ENCODE measurements at regions not wholly inside any gene's neighbourhood (a gene's known extent, or its start where the extent isn't known, plus 50 kb on each side); places are given as distances from the start of the nearest gene placed in this dataset.
"Not testable (repeated sequence)": the region's sequence is repeated elsewhere in the genome, so short reads cannot be mapped to it uniquely, and the experiment has no call there.

DNA sequence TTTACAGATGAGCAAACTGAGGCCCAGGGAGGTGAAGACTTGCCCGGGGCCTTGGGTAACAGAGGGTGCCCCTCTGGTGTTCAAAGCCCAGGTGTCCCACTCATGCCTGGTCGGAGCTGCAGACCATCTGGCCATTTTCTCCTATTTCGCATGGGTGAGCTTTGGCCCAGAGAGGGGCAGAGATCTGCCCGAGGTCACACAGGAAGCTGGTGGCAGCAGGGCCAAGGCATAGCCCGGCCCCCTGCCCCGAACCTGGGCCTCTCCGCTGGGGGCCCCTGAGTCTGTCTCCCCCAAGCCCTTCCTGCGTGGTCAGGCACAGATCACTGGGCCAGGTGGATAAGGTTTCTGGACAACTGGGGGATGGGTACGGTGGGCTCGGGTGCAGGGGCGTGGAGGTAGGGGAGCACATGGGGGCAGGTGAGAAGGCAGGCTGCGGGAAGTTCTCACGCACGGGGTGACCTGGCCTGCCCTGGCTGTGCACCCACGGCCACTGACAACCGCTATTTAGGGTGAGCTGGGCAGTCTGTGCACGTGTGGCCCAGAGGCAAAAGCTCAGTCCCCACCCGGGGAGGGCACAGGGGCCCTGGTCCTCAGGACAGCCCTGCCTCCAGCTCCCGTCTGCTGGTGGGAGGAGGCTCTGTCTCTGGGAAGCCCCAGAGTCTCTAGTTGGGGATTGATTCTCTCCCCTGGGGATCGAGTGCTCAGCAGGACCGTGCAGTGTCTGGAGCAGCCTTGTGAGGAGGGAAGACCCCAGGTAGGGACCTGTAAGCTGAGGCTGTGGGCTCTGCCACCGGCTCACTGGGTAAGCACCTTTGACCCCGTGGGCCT is 68.6 kb downstream of the UNCX start:
- Histone ChIP-seq H2AFZ (ENCODE audit: low read length) (no peak overlapping the region), H3K27me3 (replicated peaks; ENCODE audit: insufficient read depth, low read length) (peaks cover 71% of the 10 kb centered on the region), H4K20me1 (ENCODE audit: insufficient read depth, low read length) (no peaks in the 10 kb centered on the region), H3K9me3 (replicated peaks; ENCODE audit: insufficient read depth, low read length) (no peaks in the 10 kb centered on the region), H3K36me3 (replicated peaks; ENCODE audit: insufficient read depth, low read length) (no peaks in the 10 kb centered on the region), H3K9me2 (replicated peaks; ENCODE audit: insufficient read depth, low read length) (no peaks in the 10 kb centered on the region), H3K4me2 (ENCODE audit: low read depth, low read length) (no peak overlapping the region), H3K79me2 (ENCODE audit: low read length) (no peaks in the 10 kb centered on the region), H3K4me1 (ENCODE audit: low read length) (no peaks in the 10 kb centered on the region), H3K4me3 (ENCODE audit: low read length) (no peak overlapping the region), H3K9ac (ENCODE audit: low read length) (no peak overlapping the region), H3K27ac (ENCODE audit: low read length) (no peak overlapping the region), H3F3A (ENCODE audit: insufficient read depth, low read length) (no peaks in the 10 kb centered on the region)
- TF ChIP-seq, protein P1, sequence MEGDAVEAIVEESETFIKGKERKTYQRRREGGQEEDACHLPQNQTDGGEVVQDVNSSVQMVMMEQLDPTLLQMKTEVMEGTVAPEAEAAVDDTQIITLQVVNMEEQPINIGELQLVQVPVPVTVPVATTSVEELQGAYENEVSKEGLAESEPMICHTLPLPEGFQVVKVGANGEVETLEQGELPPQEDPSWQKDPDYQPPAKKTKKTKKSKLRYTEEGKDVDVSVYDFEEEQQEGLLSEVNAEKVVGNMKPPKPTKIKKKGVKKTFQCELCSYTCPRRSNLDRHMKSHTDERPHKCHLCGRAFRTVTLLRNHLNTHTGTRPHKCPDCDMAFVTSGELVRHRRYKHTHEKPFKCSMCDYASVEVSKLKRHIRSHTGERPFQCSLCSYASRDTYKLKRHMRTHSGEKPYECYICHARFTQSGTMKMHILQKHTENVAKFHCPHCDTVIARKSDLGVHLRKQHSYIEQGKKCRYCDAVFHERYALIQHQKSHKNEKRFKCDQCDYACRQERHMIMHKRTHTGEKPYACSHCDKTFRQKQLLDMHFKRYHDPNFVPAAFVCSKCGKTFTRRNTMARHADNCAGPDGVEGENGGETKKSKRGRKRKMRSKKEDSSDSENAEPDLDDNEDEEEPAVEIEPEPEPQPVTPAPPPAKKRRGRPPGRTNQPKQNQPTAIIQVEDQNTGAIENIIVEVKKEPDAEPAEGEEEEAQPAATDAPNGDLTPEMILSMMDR (IDR thresholded peaks at IDR 0.05; ENCODE audit: low read length) = no peak
- TF ChIP-seq EZH2 (optimal IDR thresholded peaks at IDR 0.05; ENCODE audit: low read depth, low read length) (no peak), EZH2phosphoT487 (IDR thresholded peaks at IDR 0.05; ENCODE audit: low read length) (no peak)
- no peak for DNase-seq

DNA sequence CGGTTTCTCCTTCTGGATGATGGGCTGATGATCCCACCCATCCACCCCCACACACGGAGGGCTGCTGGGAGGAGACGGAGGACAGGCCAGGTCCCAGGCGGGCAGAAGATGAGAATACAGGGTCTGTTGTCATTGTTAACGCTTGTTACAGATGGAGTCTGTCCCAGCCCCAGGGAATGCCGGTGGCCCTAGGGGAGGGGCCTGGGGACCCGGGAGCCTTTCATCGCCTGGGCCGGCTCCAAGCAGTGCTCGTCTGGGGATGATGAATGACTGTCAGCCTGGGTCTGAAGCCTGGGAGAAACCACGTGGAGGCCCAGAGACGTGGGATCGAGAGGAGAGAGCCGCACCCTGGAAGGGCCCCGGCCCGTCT is 69.2 kb downstream of the UNCX start:
- Histone ChIP-seq H3K27ac (ENCODE audit: low read length) (no peak overlapping the region), H3K9me3 (replicated peaks; ENCODE audit: insufficient read depth, low read length) (no peaks in the 10 kb centered on the region), H3K9me2 (replicated peaks; ENCODE audit: insufficient read depth, low read length) (no peaks in the 10 kb centered on the region), H3K79me2 (ENCODE audit: low read length) (no peaks in the 10 kb centered on the region), H2AFZ (ENCODE audit: low read length) (no peak overlapping the region), H4K20me1 (ENCODE audit: insufficient read depth, low read length) (no peaks in the 10 kb centered on the region), H3K27me3 (replicated peaks; ENCODE audit: insufficient read depth, low read length) (peaks cover 66% of the 10 kb centered on the region), H3K4me2 (ENCODE audit: low read depth, low read length) (no peak overlapping the region), H3F3A (ENCODE audit: insufficient read depth, low read length) (no peaks in the 10 kb centered on the region), H3K9ac (ENCODE audit: low read length) (no peak overlapping the region), H3K4me3 (ENCODE audit: low read length) (no peak overlapping the region), H3K36me3 (replicated peaks; ENCODE audit: insufficient read depth, low read length) (no peaks in the 10 kb centered on the region), H3K4me1 (ENCODE audit: low read length) (no peaks in the 10 kb centered on the region)
- TF ChIP-seq, protein P1 (IDR thresholded peaks at IDR 0.05; ENCODE audit: low read length) = no peak
- TF ChIP-seq EZH2 (optimal IDR thresholded peaks at IDR 0.05; ENCODE audit: low read depth, low read length) (no peak), EZH2phosphoT487 (IDR thresholded peaks at IDR 0.05; ENCODE audit: low read length) (no peak)
- no peak for DNase-seq

DNA sequence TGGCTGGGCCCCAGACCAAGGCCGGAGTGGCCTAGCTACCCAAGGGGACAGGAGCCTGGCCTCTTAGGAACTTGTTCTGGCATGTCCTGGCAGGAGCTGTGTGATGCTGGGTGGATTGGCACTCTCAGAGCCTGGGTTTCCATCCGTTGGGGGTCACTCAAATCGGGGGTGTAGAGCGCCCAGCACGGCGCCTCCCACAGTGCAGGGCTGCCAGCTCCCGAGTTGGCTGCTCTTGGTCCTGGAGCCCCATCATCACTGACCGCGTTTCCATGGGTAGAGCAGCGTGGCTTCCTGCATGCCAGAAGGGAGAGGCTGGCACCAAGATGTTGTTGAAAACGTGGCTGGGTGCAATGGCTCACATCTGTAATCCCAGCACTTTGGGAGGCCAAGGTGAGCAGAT is 70.3 kb downstream of the UNCX start:
- no peak overlapping the region for H3K4me2 ChIP-seq (ENCODE audit: low read depth, low read length)

DNA sequence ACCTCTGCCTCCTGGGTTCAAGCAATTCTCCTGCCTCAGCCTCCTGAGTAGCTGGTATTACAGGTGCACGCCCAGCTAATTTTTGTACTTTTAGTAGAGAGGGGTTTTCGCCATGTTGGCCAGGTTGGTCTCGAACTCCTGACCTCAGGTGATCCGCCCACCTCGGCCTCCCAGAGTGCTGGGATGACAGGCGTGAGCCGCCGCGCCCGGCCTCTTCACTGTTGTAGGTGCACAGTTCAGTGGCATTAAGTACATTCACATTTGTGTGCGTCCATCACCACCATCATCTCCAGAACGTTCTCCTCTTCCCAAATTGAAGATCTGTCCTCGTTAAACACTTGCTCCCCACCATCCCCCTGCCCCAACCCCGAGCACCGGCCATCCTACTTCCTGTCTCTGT is 71.3 kb downstream of the UNCX start:
- H3K27ac ChIP-seq (ENCODE audit: low read length); H3K4me2 ChIP-seq (ENCODE audit: low read depth, low read length); H3F3A ChIP-seq (ENCODE audit: insufficient read depth, low read length); H3K4me1 ChIP-seq (ENCODE audit: low read length); H3K4me3 ChIP-seq (ENCODE audit: low read length); H2AFZ ChIP-seq (ENCODE audit: low read length); H3K9ac ChIP-seq (ENCODE audit: low read length); H3K9me2 ChIP-seq (replicated peaks; ENCODE audit: insufficient read depth, low read length); DNase-seq; H3K36me3 ChIP-seq (replicated peaks; ENCODE audit: insufficient read depth, low read length); H3K9me3 ChIP-seq (replicated peaks; ENCODE audit: insufficient read depth, low read length); H4K20me1 ChIP-seq (ENCODE audit: insufficient read depth, low read length); H3K79me2 ChIP-seq (ENCODE audit: low read length): not testable (repeated sequence)
- peaks cover 67% of the 10 kb centered on the region for H3K27me3 ChIP-seq (replicated peaks; ENCODE audit: insufficient read depth, low read length)

More for the DNA sequence above, 70.3 kb downstream of the UNCX start:
- Histone ChIP-seq H3K27me3 (replicated peaks; ENCODE audit: insufficient read depth, low read length) (peaks cover 67% of the 10 kb centered on the region), H3K4me1 (ENCODE audit: low read length) (no peaks in the 10 kb centered on the region), H3K36me3 (replicated peaks; ENCODE audit: insufficient read depth, low read length) (no peaks in the 10 kb centered on the region), H4K20me1 (ENCODE audit: insufficient read depth, low read length) (no peaks in the 10 kb centered on the region), H3K9me3 (replicated peaks; ENCODE audit: insufficient read depth, low read length) (no peaks in the 10 kb centered on the region), H3K4me3 (ENCODE audit: low read length) (no peak overlapping the region), H3K9ac (ENCODE audit: low read length) (no peak overlapping the region), H3K79me2 (ENCODE audit: low read length) (no peaks in the 10 kb centered on the region), H3K9me2 (replicated peaks; ENCODE audit: insufficient read depth, low read length) (no peaks in the 10 kb centered on the region), H2AFZ (ENCODE audit: low read length) (no peak overlapping the region), H3F3A (ENCODE audit: insufficient read depth, low read length) (no peaks in the 10 kb centered on the region), H3K27ac (ENCODE audit: low read length) (no peak overlapping the region)
- TF ChIP-seq EZH2 (optimal IDR thresholded peaks at IDR 0.05; ENCODE audit: low read depth, low read length) (no peak), EZH2phosphoT487 (IDR thresholded peaks at IDR 0.05; ENCODE audit: low read length) (no peak)
- TF ChIP-seq, protein P1 (IDR thresholded peaks at IDR 0.05; ENCODE audit: low read length) = no peak
- DNase-seq = no peak
